PC-3 (cell line): ENCODE measurements at regions not wholly inside any gene's neighbourhood (a gene's known extent, or its start where the extent isn't known, plus 50 kb on each side); places are given as distances from the start of the nearest gene placed in this dataset.
"Not testable (repeated sequence)": the region's sequence is repeated elsewhere in the genome, so short reads cannot be mapped to it uniquely, and the experiment has no call there.

Source experiments
- ATAC-seq: fragments of 200-7000 bp; cut with Tn5 transposase; 2 replicates; pipeline ENCODE4 v1.9.1; 2020; ENCODE audit warnings: mild to moderate bottlenecking, moderate library complexity
- BruUV-seq: library from RNA; stranded (reverse); fragments of 400-500 nt; replicated peaks from 2 replicates; lab custom pipeline; 2021; lab: Mats Ljungman, UMichigan
- CTCF ChIA-PET: fragments of 300-600 bp; sonication (Branson Sonifier 250); formaldehyde crosslinking; loops from one replicate; lab custom pipeline; 2022; ENCODE audit warnings: antibody characterized with exemption; lab: Charles Lee
- POLR2A ChIA-PET: fragments of 300-600 bp; sonication (Branson Sonifier 250); formaldehyde crosslinking; loops from one replicate; lab custom pipeline; 2022; ENCODE audit warnings: antibody characterized with exemption; ENCODE audit not compliant: unreplicated experiment; lab: Charles Lee
- DNase-seq: peaks from one replicate; pipeline ENCODE4 v3.0.0-alpha.2; 2015
- H2AFZ ChIP-seq: fragments of 300-600 bp; sonication (generic); 2 replicates; pipeline ENCODE4 v1.6.0; 2016; ENCODE audit warnings: antibody characterized with exemption, low read length
- H3F3A ChIP-seq: fragments of 300-600 bp; sonication (generic); one replicate; pipeline ENCODE4 v1.6.0; 2017; ENCODE audit warnings: antibody characterized with exemption, low read length, control low read depth, mild to moderate bottlenecking; ENCODE audit not compliant: unreplicated experiment
- H3K27ac ChIP-seq: fragments of 300-600 bp; sonication (generic); 2 replicates; pipeline ENCODE4 v1.5.1; 2016; ENCODE audit warnings: mild to moderate bottlenecking, low read length
- H3K27me3 ChIP-seq: fragments of 300-600 bp; sonication (generic); 2 replicates; pipeline ENCODE4 v1.6.1; 2016; ENCODE audit warnings: low read length, mixed read lengths
- H3K36me3 ChIP-seq: fragments of 300-600 bp; sonication (generic); 2 replicates; pipeline ENCODE4 v1.6.1; 2016; ENCODE audit warnings: low read depth, mixed run types, low read length, mixed read lengths
- H3K4me1 ChIP-seq: fragments of 300-600 bp; sonication (generic); 2 replicates; pipeline ENCODE4 v1.5.1; 2016; ENCODE audit warnings: low read length; ENCODE audit not compliant: insufficient read depth
- H3K4me2 ChIP-seq: fragments of 300-600 bp; sonication (generic); 2 replicates; pipeline ENCODE4 v1.6.0; 2016; ENCODE audit warnings: low read length
- H3K4me3 ChIP-seq: fragments of 300-600 bp; sonication (generic); 2 replicates; pipeline ENCODE4 v1.5.1; 2016; ENCODE audit warnings: mild to moderate bottlenecking, low read length, mixed read lengths
- H3K79me2 ChIP-seq: fragments of 300-600 bp; sonication (generic); 2 replicates; pipeline ENCODE4 v1.6.1; 2017; ENCODE audit warnings: low read length, mixed read lengths
- H3K9ac ChIP-seq: fragments of 300-600 bp; sonication (generic); 2 replicates; pipeline ENCODE4 v1.6.0; 2016; ENCODE audit warnings: mild to moderate bottlenecking, low read length
- H3K9me2 ChIP-seq: fragments of 300-600 bp; sonication (generic); replicated peaks from 2 replicates; pipeline ENCODE4 v1.6.1; 2016; ENCODE audit warnings: mixed run types, low read length, mixed read lengths
- H3K9me3 ChIP-seq: fragments of 300-600 bp; sonication (generic); 2 replicates; pipeline ENCODE4 v1.6.1; 2016; ENCODE audit warnings: low read length, mixed read lengths
- H4K20me1 ChIP-seq: fragments of 300-600 bp; sonication (generic); 2 replicates; pipeline ENCODE4 v1.6.1; 2016; ENCODE audit warnings: low read length, mixed read lengths
- CTCF ChIP-seq: fragments of 300-600 bp; sonication (generic); conservative IDR thresholded peaks from 2 replicates; pipeline ENCODE4 v1.5.1; 2017; ENCODE audit warnings: antibody characterized with exemption, low read depth, mild to moderate bottlenecking, low read length
- EZH2 ChIP-seq: fragments of 300-600 bp; sonication (generic); IDR thresholded peaks from one replicate; pipeline ENCODE4 v1.6.1; 2017; ENCODE audit warnings: antibody characterized with exemption, mild to moderate bottlenecking, low read length; ENCODE audit not compliant: unreplicated experiment
- EZH2phosphoT487 ChIP-seq: fragments of 300-600 bp; sonication (generic); IDR thresholded peaks from 2 replicates; pipeline ENCODE4 v1.6.1; 2018; ENCODE audit warnings: mild to moderate bottlenecking, antibody characterized with exemption, low read length, borderline replicate concordance
- intact Hi-C: fragments of 100-400 bp; cut with micrococcal nuclease; formaldehyde crosslinking; loops from 2 replicates; pipeline ENCODE4 v1.9.0; 2023

GRCh38 chr11:134725211-134725610, 313.2 kb upstream of the B3GAT1 start:
- ATAC-seq (no peak), DNase-seq (no peak)

GRCh38 chr11:134724779-134725140, 312.7 kb upstream of the B3GAT1 start:
- CTCF ChIA-PET, result no interaction called here
- Histone ChIP-seq H3K27me3 (peaks cover 20% of the 10 kb centered on the region), H4K20me1 (no peaks in the 10 kb centered on the region), H3F3A (no peaks in the 10 kb centered on the region), H3K9me2 (no peaks in the 10 kb centered on the region), H3K4me3 (no peak overlapping the region), H3K27ac (no peak overlapping the region), H3K79me2 (no peaks in the 10 kb centered on the region), H3K4me2 (no peak overlapping the region), H3K9ac (no peak overlapping the region), H3K4me1 (no peaks in the 10 kb centered on the region), H2AFZ (no peak overlapping the region), H3K9me3 (no peaks in the 10 kb centered on the region), H3K36me3 (no peaks in the 10 kb centered on the region)
- ATAC-seq, result no peak
- POLR2A ChIA-PET, result no interaction called here
- intact Hi-C loops, result no loop called here
- peak; percentile 18 for DNase-seq
- no TSS peak for BruUV-seq
- TF ChIP-seq EZH2, result no peak
- TF ChIP-seq EZH2phosphoT487, result no peak
- TF ChIP-seq CTCF, result no peak

More at GRCh38 chr11:134725211-134725610, 313.2 kb upstream of the B3GAT1 start:
- TF ChIP-seq EZH2phosphoT487, result no peak
- no peak for TF ChIP-seq CTCF
- TF ChIP-seq EZH2, result no peak
- Histone ChIP-seq H3K79me2 (no peaks in the 10 kb centered on the region), H3K36me3 (no peaks in the 10 kb centered on the region), H3K9me2 (no peaks in the 10 kb centered on the region), H3F3A (no peaks in the 10 kb centered on the region), H3K9ac (no peak overlapping the region), H3K4me2 (no peak overlapping the region), H3K27ac (no peak overlapping the region), H3K4me1 (no peaks in the 10 kb centered on the region), H4K20me1 (no peaks in the 10 kb centered on the region), H3K27me3 (peaks cover 20% of the 10 kb centered on the region), H2AFZ (no peak overlapping the region), H3K9me3 (no peaks in the 10 kb centered on the region), H3K4me3 (no peak overlapping the region)
- no TSS peak for BruUV-seq
- ChIA-PET POLR2A (no interaction called here), CTCF (no interaction called here)
- intact Hi-C loops, result no loop called here

- Histone ChIP-seq H3K36me3 (no peaks in the 10 kb centered on the region), H3K9me2 (no peaks in the 10 kb centered on the region), H3K4me2 (no peak overlapping the region), H3K9me3 (no peaks in the 10 kb centered on the region), H4K20me1 (no peaks in the 10 kb centered on the region), H3K4me1 (no peaks in the 10 kb centered on the region), H3K79me2 (no peaks in the 10 kb centered on the region), H3K27ac (no peak overlapping the region), H2AFZ (no peak overlapping the region), H3F3A (no peaks in the 10 kb centered on the region), H3K9ac (no peak overlapping the region), H3K27me3 (peaks cover 20% of the 10 kb centered on the region), H3K4me3 (no peak overlapping the region)
- BruUV-seq, result no TSS peak
- POLR2A ChIA-PET, result no interaction called here
- TF ChIP-seq EZH2 (no peak), EZH2phosphoT487 (no peak), CTCF (no peak)
- ATAC-seq (no peak), DNase-seq (no peak)
- CTCF ChIA-PET, result no interaction called here
- intact Hi-C loops, result no loop called here
These were observed 312.2 kb upstream of the B3GAT1 start for GRCh38 chr11:134724106-134724778.

- H3K36me3 ChIP-seq, H3K4me1 ChIP-seq, ATAC-seq, H3K4me3 ChIP-seq, intact Hi-C loops, H3K9me3 ChIP-seq, DNase-seq, H3K27ac ChIP-seq, H4K20me1 ChIP-seq, BruUV-seq, H3K9me2 ChIP-seq, H3K4me2 ChIP-seq, H3F3A ChIP-seq, H3K79me2 ChIP-seq, CTCF ChIA-PET, H2AFZ ChIP-seq, H3K9ac ChIP-seq, POLR2A ChIA-PET: not testable (repeated sequence)
- H3K27me3 ChIP-seq, result peaks cover 16% of the 10 kb centered on the region; the same call in 1 of the 2 replicates
These were observed 308.6 kb upstream of the B3GAT1 start for GRCh38 chr11:134720691-134721070.
